ENCODE measurements at regions not wholly inside any gene's neighbourhood (a gene's known extent, or its start where the extent isn't known, plus 50 kb on each side); places are given as distances from the start of the nearest gene placed in this dataset.

DNA sequence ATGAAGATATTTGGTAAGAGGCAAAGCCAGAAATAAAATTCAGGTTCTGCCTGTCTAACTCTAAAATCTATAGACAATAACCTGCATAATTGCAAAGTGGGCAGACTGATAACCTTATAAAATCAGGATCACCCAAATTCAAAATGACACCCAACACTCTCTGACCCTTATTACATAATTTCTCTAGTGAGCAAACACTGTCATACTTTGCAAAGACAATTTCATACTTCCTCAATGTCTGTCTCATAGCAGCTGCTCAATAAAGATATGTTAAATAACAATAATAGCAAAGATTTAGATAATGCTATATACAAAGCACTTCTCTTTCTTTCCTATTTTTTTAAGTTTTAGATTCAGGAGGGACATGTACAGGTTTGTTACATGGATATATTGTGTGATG lies 118.5 kb downstream of the UCHL5 start (continued):
- TF ChIP-seq, protein P1, sequence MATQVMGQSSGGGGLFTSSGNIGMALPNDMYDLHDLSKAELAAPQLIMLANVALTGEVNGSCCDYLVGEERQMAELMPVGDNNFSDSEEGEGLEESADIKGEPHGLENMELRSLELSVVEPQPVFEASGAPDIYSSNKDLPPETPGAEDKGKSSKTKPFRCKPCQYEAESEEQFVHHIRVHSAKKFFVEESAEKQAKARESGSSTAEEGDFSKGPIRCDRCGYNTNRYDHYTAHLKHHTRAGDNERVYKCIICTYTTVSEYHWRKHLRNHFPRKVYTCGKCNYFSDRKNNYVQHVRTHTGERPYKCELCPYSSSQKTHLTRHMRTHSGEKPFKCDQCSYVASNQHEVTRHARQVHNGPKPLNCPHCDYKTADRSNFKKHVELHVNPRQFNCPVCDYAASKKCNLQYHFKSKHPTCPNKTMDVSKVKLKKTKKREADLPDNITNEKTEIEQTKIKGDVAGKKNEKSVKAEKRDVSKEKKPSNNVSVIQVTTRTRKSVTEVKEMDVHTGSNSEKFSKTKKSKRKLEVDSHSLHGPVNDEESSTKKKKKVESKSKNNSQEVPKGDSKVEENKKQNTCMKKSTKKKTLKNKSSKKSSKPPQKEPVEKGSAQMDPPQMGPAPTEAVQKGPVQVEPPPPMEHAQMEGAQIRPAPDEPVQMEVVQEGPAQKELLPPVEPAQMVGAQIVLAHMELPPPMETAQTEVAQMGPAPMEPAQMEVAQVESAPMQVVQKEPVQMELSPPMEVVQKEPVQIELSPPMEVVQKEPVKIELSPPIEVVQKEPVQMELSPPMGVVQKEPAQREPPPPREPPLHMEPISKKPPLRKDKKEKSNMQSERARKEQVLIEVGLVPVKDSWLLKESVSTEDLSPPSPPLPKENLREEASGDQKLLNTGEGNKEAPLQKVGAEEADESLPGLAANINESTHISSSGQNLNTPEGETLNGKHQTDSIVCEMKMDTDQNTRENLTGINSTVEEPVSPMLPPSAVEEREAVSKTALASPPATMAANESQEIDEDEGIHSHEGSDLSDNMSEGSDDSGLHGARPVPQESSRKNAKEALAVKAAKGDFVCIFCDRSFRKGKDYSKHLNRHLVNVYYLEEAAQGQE (IDR thresholded peaks at IDR 0.05; ENCODE audit: low read depth, low read length), result no peak
- TF ChIP-seq RCOR1 (IDR thresholded peaks at IDR 0.05; ENCODE audit: low read length) (no peak), FOXM1 (IDR thresholded peaks at IDR 0.05; ENCODE audit: low read depth) (no peak)
- TF ChIP-seq, protein P2, sequence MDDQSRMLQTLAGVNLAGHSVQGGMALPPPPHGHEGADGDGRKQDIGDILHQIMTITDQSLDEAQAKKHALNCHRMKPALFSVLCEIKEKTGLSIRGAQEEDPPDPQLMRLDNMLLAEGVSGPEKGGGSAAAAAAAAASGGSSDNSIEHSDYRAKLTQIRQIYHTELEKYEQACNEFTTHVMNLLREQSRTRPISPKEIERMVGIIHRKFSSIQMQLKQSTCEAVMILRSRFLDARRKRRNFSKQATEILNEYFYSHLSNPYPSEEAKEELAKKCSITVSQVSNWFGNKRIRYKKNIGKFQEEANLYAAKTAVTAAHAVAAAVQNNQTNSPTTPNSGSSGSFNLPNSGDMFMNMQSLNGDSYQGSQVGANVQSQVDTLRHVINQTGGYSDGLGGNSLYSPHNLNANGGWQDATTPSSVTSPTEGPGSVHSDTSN (IDR thresholded peaks at IDR 0.05), result no peak
- TF ChIP-seq, protein P3, sequence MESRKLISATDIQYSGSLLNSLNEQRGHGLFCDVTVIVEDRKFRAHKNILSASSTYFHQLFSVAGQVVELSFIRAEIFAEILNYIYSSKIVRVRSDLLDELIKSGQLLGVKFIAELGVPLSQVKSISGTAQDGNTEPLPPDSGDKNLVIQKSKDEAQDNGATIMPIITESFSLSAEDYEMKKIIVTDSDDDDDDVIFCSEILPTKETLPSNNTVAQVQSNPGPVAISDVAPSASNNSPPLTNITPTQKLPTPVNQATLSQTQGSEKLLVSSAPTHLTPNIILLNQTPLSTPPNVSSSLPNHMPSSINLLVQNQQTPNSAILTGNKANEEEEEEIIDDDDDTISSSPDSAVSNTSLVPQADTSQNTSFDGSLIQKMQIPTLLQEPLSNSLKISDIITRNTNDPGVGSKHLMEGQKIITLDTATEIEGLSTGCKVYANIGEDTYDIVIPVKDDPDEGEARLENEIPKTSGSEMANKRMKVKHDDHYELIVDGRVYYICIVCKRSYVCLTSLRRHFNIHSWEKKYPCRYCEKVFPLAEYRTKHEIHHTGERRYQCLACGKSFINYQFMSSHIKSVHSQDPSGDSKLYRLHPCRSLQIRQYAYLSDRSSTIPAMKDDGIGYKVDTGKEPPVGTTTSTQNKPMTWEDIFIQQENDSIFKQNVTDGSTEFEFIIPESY (IDR thresholded peaks at IDR 0.05; ENCODE audit: borderline replicate concordance, low read depth), result no peak

DNA sequence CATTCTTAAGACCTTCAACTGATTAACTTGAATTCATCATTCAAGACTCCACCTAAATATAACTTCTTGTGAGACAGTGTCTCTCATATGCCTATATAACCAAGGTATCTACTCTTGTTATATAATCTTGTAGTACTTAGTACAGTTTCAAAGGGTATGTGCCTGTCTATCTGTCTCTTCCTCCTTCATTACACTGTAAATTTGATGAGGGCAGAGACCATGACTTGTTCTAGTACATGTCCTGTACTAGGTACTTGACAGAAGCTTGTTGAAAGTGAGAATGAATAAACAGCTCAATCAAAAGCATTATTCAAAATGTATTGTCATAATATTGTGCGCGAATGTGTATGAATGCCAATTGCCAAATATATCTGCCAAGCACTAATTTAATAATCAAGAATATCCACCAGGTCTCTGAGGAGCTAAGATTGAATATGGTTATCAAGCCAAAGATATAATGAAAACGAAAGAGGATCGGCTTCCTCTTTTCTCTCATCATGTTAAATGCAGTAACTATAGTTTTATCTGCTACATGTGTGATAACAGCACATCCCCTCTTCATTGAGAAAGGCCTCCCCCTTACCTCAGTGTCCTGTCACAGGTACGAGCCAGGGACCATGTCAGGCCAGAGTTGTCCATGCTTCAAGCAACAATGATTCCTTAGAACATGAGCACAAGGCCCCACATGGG lies 117.3 kb downstream of the UCHL5 start:
- Histone ChIP-seq H3K4me2 (no peak overlapping the region), H3F3A (replicated peaks; ENCODE audit: insufficient read depth) (no peaks in the 10 kb centered on the region), H3K9ac (no peak overlapping the region), H3K27me3 (ENCODE audit: insufficient read depth) (no peaks in the 10 kb centered on the region), H3K9me2 (no peaks in the 10 kb centered on the region), H3K79me2 (ENCODE audit: insufficient read depth) (no peaks in the 10 kb centered on the region), H4K20me1 (ENCODE audit: insufficient read depth) (no peaks in the 10 kb centered on the region), H3K4me1 (ENCODE audit: control insufficient read depth in 1 of 2, insufficient read depth in 2 of 2, low read depth in 1 of 2, low read length in 1 of 2) (no peaks in the 10 kb centered on the region), H3K36me3 (replicated peaks in 1 of 2; ENCODE audit: control insufficient read depth in 1 of 2, insufficient read depth in 2 of 2, low read length in 1 of 2) (no peaks in the 10 kb centered on the region), H3K4me3 (ENCODE audit: low read depth in 2 of 2, low read length in 1 of 2) (no peak overlapping the region), H3K27ac (ENCODE audit: low read depth in 2 of 2, low read length in 1 of 2) (no peak overlapping the region), H3K9me3 (no peaks in the 10 kb centered on the region), H2AFZ (ENCODE audit: low read depth) (no peak overlapping the region)
- CTCF ChIA-PET, result interaction anchor here (0.9 kb wide), 1 partner anchor 12 kb away, joined by 3 read pairs; no protein-coding TSS in a partner anchor
- POLR2A ChIA-PET, result no interaction called here
- 93% methylated on average over 4 of the region's 5 CpGs for WGBS (ENCODE audit: low lambda C conversion rate)
- DNase-seq, result no peak
- no peak for TF ChIP-seq RAD21 (IDR thresholded peaks at IDR 0.05; ENCODE audit: low read length)
- TF ChIP-seq, protein P3 (IDR thresholded peaks at IDR 0.05; ENCODE audit: borderline replicate concordance, low read depth), result no peak
- TF ChIP-seq, protein P1 (IDR thresholded peaks at IDR 0.05; ENCODE audit: low read depth, low read length), result no peak
- no peak for TF ChIP-seq YY1 (IDR thresholded peaks at IDR 0.05; ENCODE audit: low read depth)
- TF ChIP-seq, protein P4, sequence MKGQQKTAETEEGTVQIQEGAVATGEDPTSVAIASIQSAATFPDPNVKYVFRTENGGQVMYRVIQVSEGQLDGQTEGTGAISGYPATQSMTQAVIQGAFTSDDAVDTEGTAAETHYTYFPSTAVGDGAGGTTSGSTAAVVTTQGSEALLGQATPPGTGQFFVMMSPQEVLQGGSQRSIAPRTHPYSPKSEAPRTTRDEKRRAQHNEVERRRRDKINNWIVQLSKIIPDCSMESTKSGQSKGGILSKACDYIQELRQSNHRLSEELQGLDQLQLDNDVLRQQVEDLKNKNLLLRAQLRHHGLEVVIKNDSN (IDR thresholded peaks at IDR 0.05; ENCODE audit: borderline replicate concordance, low read depth), result no peak
- TF ChIP-seq MXI1 (IDR thresholded peaks at IDR 0.05; ENCODE audit: low read depth, low read length), result no peak
- no peak for TF ChIP-seq SIN3A (IDR thresholded peaks at IDR 0.05; ENCODE audit: borderline replicate concordance, low read depth, low read length)
- TF ChIP-seq EZH2phosphoT487 (IDR thresholded peaks at IDR 0.05; ENCODE audit: borderline replicate concordance, low read depth), result no peak
- no peak for TF ChIP-seq EP300 (IDR thresholded peaks at IDR 0.05; ENCODE audit: borderline replicate concordance in 1 of 2, low read depth in 1 of 2, low read length in 1 of 2)
- no peak for TF ChIP-seq TAF1 (IDR thresholded peaks at IDR 0.05; ENCODE audit: borderline replicate concordance, low read depth, low read length)
- no peak for TF ChIP-seq RCOR1 (IDR thresholded peaks at IDR 0.05; ENCODE audit: low read length)
- no peak for TF ChIP-seq RXRA (IDR thresholded peaks at IDR 0.05; ENCODE audit: borderline replicate concordance, low read depth)
- TF ChIP-seq JUND (IDR thresholded peaks at IDR 0.05), result no peak
